Stimulated activated CD4-positive, alpha-beta T cell treated with anti-CD3 and anti-CD28 coated beads, Interleukin-12 subunit alpha, Interleukin-12 subunit beta, amount 100 ng/mL, for 48 hours (primary cell): ENCODE measurements at regions not wholly inside any gene's neighbourhood (a gene's known extent, or its start where the extent isn't known, plus 50 kb on each side); places are given as distances from the start of the nearest gene placed in this dataset.
"Not testable (repeated sequence)": the region's sequence is repeated elsewhere in the genome, so short reads cannot be mapped to it uniquely, and the experiment has no call there.

Experiments used
- DNase-seq, 3 donors: peaks; one replicate each; pipeline ENCODE4 v3.0.0-alpha.2; 2020; ENCODE audit warnings: low read depth in 2 of 3, low spot score in 1 of 3

- no peak for DNase-seq
These were observed 115.1 kb downstream of the CYP26B1 start for GRCh38 chr2:72032481-72033041.

- DNase-seq, result no peak
These were observed 116.1 kb downstream of the CYP26B1 start for GRCh38 chr2:72031346-72032110.

GRCh38 chr2:72028996-72029395 lies 118.7 kb downstream of the CYP26B1 start:
- no peak for DNase-seq

- no peak for DNase-seq
These were observed 119.2 kb downstream of the CYP26B1 start for GRCh38 chr2:72028351-72028995.

- DNase-seq, result no peak
These were observed 120.1 kb downstream of the CYP26B1 start for GRCh38 chr2:72027426-72028161.

- no peak for DNase-seq
These were observed 120.7 kb downstream of the CYP26B1 start for GRCh38 chr2:72026819-72027425.

GRCh38 chr2:72024451-72025175 lies 123.0 kb downstream of the CYP26B1 start:
- no peak for DNase-seq

- DNase-seq, result no peak
These were observed 123.8 kb downstream of the CYP26B1 start for GRCh38 chr2:72023678-72024390.

GRCh38 chr2:72021371-72021770 lies 126.3 kb downstream of the CYP26B1 start:
- DNase-seq, result not testable (repeated sequence)

GRCh38 chr2:72015266-72015665 lies 132.4 kb downstream of the CYP26B1 start:
- no peak for DNase-seq

GRCh38 chr2:72014831-72015230 lies 132.8 kb downstream of the CYP26B1 start:
- no peak for DNase-seq

- no peak for DNase-seq
These were observed 133.9 kb downstream of the CYP26B1 start for GRCh38 chr2:72013726-72014125.

- no peak for DNase-seq
These were observed 134.6 kb downstream of the CYP26B1 start for GRCh38 chr2:72012886-72013574.

- DNase-seq, result no peak
These were observed 135.9 kb downstream of the CYP26B1 start for GRCh38 chr2:72011791-72012190.

GRCh38 chr2:72011370-72011689 lies 136.3 kb downstream of the CYP26B1 start:
- no peak for DNase-seq

GRCh38 chr2:72010647-72011369 lies 136.9 kb downstream of the CYP26B1 start:
- no peak for DNase-seq

GRCh38 chr2:72008608-72009007 lies 139.1 kb downstream of the CYP26B1 start:
- no peak for DNase-seq

- DNase-seq, result no peak
These were observed 140.3 kb downstream of the CYP26B1 start for GRCh38 chr2:72007402-72007801.

- DNase-seq, result no peak
These were observed 141.4 kb downstream of the CYP26B1 start for GRCh38 chr2:72006188-72006736.
